CD4-positive, alpha-beta T cell (primary cell): ENCODE measurements at regions not wholly inside any gene's neighbourhood (a gene's known extent, or its start where the extent isn't known, plus 50 kb on each side); places are given as distances from the start of the nearest gene placed in this dataset.

Source experiments
- ATAC-seq: fragments of 200-7000 bp; cut with Tn5 transposase; one replicate; pipeline ENCODE4 v1.10.0; 2022; ENCODE audit warnings: mild to moderate bottlenecking; ENCODE audit not compliant: poor library complexity
- CTCF ChIA-PET: fragments of 350-600 bp; sonication (Branson Sonifier 250); formaldehyde crosslinking; loops from one replicate; lab custom pipeline; 2021; ENCODE audit warnings: antibody characterized with exemption, inconsistent platforms; lab: Charles Lee
- POLR2A ChIA-PET: fragments of 350-600 bp; sonication (Branson Sonifier 250); formaldehyde crosslinking; loops from one replicate; lab custom pipeline; 2021; ENCODE audit warnings: antibody characterized with exemption, inconsistent platforms; lab: Charles Lee
- DNase-seq, 14 experiments: peaks; one replicate each; pipeline ENCODE4 v3.0.0-alpha.2; 2013 to 2020; ENCODE audit warnings: mixed read lengths in 2 of 14
- H3K27ac ChIP-seq, 2 donors: one replicate each; pipeline versions ENCODE4 v1.5.1 to v1.7.0; 2013; ENCODE audit warnings: low read length in 2 of 2, low read depth in 1 of 2, mild to moderate bottlenecking in 1 of 2
- H3K27me3 ChIP-seq, 2 experiments: 1 replicate in 1 of 2; 2 replicates in 1 of 2; pipeline versions ENCODE4 v1.6.1 to v1.7.0; 2013; ENCODE audit warnings: low read length in 2 of 2, control low read depth in 1 of 2, mild to moderate bottlenecking in 1 of 2, moderate library complexity in 1 of 2; ENCODE audit not compliant: insufficient read depth in 2 of 2, control insufficient read depth in 1 of 2
- H3K36me3 ChIP-seq: one replicate; pipeline ENCODE4 v1.6.1; 2013; ENCODE audit warnings: low read length, control low read depth; ENCODE audit not compliant: insufficient read depth
- H3K4me1 ChIP-seq: one replicate; pipeline ENCODE4 v1.6.1; 2013; ENCODE audit warnings: low read length, control low read depth; ENCODE audit not compliant: insufficient read depth
- H3K4me3 ChIP-seq: one replicate; pipeline ENCODE4 v1.5.1; 2013; ENCODE audit warnings: mild to moderate bottlenecking, low read length, moderate library complexity
- H3K9me3 ChIP-seq, 2 experiments: 1 replicate in 1 of 2; 2 replicates in 1 of 2; pipeline versions ENCODE4 v1.6.1 to v1.7.0; 2013; ENCODE audit warnings: low read length in 2 of 2, mild to moderate bottlenecking in 2 of 2, control low read depth in 1 of 2, moderate library complexity in 1 of 2; ENCODE audit not compliant: control insufficient read depth in 1 of 2, insufficient read depth in 1 of 2
- H3K27ac Mint-ChIP-seq: one replicate; pipeline ENCODE4 v1.8.0; 2020; ENCODE audit warnings: mixed read lengths
- H3K27me3 Mint-ChIP-seq: one replicate; pipeline ENCODE4 v1.8.0; 2021; ENCODE audit warnings: mixed read lengths
- H3K36me3 Mint-ChIP-seq: one replicate; pipeline ENCODE4 v1.8.0; 2021; ENCODE audit warnings: low read depth, mixed read lengths
- H3K4me1 Mint-ChIP-seq: one replicate; pipeline ENCODE4 v1.8.0; 2021; ENCODE audit warnings: low read depth, mixed read lengths
- H3K4me3 Mint-ChIP-seq: one replicate; pipeline ENCODE4 v1.8.0; 2020; ENCODE audit warnings: mild to moderate bottlenecking, mixed read lengths
- H3K9me3 Mint-ChIP-seq: one replicate; pipeline ENCODE4 v1.8.0; 2020; ENCODE audit warnings: mixed read lengths
- CTCF ChIP-seq: fragments of 200-600 bp; IDR thresholded peaks from one replicate; pipeline ENCODE4 v1.8.0; 2022; ENCODE audit warnings: antibody characterized with exemption, mild to moderate bottlenecking
- intact Hi-C, 2 experiments: fragments of 100-400 bp; cut with DNase I in 1 of 2; cut with micrococcal nuclease in 1 of 2; formaldehyde crosslinking; loops; one replicate each; pipeline versions ENCODE4 v1.15.1 to v1.9.0; 2023 to 2025; cut with DNase I, micrococcal nuclease

- ATAC-seq (no peak), DNase-seq (no peak)
- Histone ChIP-seq H3K27ac (no peak overlapping the region), H3K4me1 (no peaks in the 10 kb centered on the region), H3K36me3 (no peaks in the 10 kb centered on the region), H3K4me3 (no peak overlapping the region), H3K27me3 (no peaks in the 10 kb centered on the region), H3K9me3 (peaks cover 0 to 5% of the 10 kb centered on the region in 2 experiments)
- Mint-ChIP-seq H3K4me3 (no peak overlapping the region), H3K9me3 (peaks cover 11% of the 10 kb centered on the region), H3K4me1 (no peaks in the 10 kb centered on the region), H3K36me3 (peaks cover 4% of the 10 kb centered on the region), H3K27me3 (peaks cover 8% of the 10 kb centered on the region), H3K27ac (no peak overlapping the region)
- intact Hi-C loops = no loop called here
- CTCF ChIA-PET = no interaction called here
- POLR2A ChIA-PET = no interaction called here
- TF ChIP-seq CTCF = no peak
These were observed 147.3 kb upstream of the PLXNA4 start for GRCh38 chr7:132723506-132724081.

- CTCF ChIA-PET = no interaction called here
- H3K27me3 Mint-ChIP-seq = peaks cover 7% of the 10 kb centered on the region
- H3K9me3 Mint-ChIP-seq = peaks cover 11% of the 10 kb centered on the region
- H3K36me3 Mint-ChIP-seq = peaks cover 4% of the 10 kb centered on the region
- H3K4me1 ChIP-seq = no peaks in the 10 kb centered on the region
- DNase-seq (no peak), ATAC-seq (no peak)
- no peaks in the 10 kb centered on the region for H3K27me3 ChIP-seq
- no peak overlapping the region for H3K27ac ChIP-seq
- POLR2A ChIA-PET = no interaction called here
- peaks cover 0 to 8% of the 10 kb centered on the region in 2 experiments for H3K9me3 ChIP-seq
- intact Hi-C loops = no loop called here
- no peak overlapping the region for H3K4me3 Mint-ChIP-seq
- no peak for TF ChIP-seq CTCF
- H3K4me3 ChIP-seq = no peak overlapping the region
- no peak overlapping the region for H3K27ac Mint-ChIP-seq
- no peaks in the 10 kb centered on the region for H3K36me3 ChIP-seq
- H3K4me1 Mint-ChIP-seq = no peaks in the 10 kb centered on the region
These were observed 144.6 kb upstream of the PLXNA4 start for GRCh38 chr7:132720835-132721234.

DNA sequence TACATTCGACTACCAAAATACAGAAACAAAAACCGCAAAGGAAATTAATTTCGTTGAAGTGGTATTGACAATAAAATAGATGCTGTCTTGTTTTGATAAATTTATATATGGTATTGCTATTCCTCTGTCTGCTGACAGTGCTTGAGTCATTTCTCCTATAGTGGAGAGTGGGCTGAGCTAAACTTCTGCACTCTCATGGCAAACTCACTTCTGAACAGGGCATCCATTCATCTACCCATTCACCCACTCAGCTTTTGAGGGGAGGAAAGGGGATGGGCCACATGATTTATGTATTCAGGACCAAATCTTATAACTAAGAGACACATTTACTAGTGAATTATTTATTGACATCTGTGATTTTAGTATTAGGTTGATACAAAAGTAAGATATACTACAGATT, 137.6 kb upstream of the PLXNA4 start:
- Mint-ChIP-seq H3K27ac (no peak overlapping the region), H3K9me3 (peaks cover 2% of the 10 kb centered on the region), H3K4me1 (no peaks in the 10 kb centered on the region), H3K36me3 (no peaks in the 10 kb centered on the region), H3K4me3 (no peak overlapping the region), H3K27me3 (no peaks in the 10 kb centered on the region)
- Histone ChIP-seq H3K27me3 (peaks cover 0 to 3% of the 10 kb centered on the region in 2 experiments), H3K27ac (no peak overlapping the region), H3K9me3 (peaks cover 0 to 4% of the 10 kb centered on the region in 2 experiments), H3K4me3 (no peak overlapping the region), H3K36me3 (no peaks in the 10 kb centered on the region), H3K4me1 (no peaks in the 10 kb centered on the region)
- DNase-seq = no peak
- POLR2A ChIA-PET = no interaction called here
- intact Hi-C loops = loop anchor here in 1 of 2 experiments (10.0 kb wide), 1 partner anchor 721 kb away; no protein-coding TSS in a partner anchor
- no peak for TF ChIP-seq CTCF
- ATAC-seq = no peak
- CTCF ChIA-PET = no interaction called here
